GM21717 (cell line): ENCODE measurements at regions not wholly inside any gene's neighbourhood (a gene's known extent, or its start where the extent isn't known, plus 50 kb on each side); places are given as distances from the start of the nearest gene placed in this dataset.
"Not testable (repeated sequence)": the region's sequence is repeated elsewhere in the genome, so short reads cannot be mapped to it uniquely, and the experiment has no call there.

Source experiments
- ATAC-seq: cut with Tn5 transposase; IDR thresholded peaks from one replicate; pipeline ENCODE4 v1.9.1; 2021; ENCODE audit warnings: mild to moderate bottlenecking, moderate library complexity; ENCODE audit not compliant: unreplicated experiment

GRCh38 chr2:125324273-125324672 lies 1299.2 kb downstream of the CNTNAP5 start:
- ATAC-seq = no peak

GRCh38 chr2:125330133-125330532 lies 1305.0 kb downstream of the CNTNAP5 start:
- ATAC-seq = peak; percentile 93

- ATAC-seq = no peak
Observed at GRCh38 chr2:125341353-125341752, 1314.6 kb upstream of the GYPC start.

DNA sequence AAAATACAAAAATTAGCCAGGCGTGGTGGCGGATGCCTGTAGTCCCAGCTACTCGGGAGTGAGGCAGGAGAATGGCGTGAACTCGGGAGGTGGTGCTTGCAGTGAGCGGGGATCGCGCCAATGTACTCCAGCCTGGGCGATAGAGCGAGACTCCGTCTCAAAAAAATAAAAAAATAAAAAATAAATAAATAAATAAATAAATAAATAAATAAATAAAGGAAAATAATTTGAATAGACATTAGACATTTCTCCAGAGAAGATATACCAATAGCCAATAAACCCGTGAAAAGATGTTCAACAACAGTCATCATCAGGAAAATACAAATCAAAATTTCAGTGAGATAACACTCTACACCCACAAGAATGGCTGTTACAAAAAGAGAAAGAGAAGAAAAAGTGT lies 1302.4 kb upstream of the GYPC start:
- ATAC-seq = not testable (repeated sequence)

GRCh38 chr2:125364192-125364983 lies 1291.6 kb upstream of the GYPC start:
- ATAC-seq = no peak

- no peak for ATAC-seq
Observed at GRCh38 chr2:125364984-125365265, 1291.0 kb upstream of the GYPC start.

- no peak for ATAC-seq
Observed at GRCh38 chr2:125371867-125372266, 1284.1 kb upstream of the GYPC start.

DNA sequence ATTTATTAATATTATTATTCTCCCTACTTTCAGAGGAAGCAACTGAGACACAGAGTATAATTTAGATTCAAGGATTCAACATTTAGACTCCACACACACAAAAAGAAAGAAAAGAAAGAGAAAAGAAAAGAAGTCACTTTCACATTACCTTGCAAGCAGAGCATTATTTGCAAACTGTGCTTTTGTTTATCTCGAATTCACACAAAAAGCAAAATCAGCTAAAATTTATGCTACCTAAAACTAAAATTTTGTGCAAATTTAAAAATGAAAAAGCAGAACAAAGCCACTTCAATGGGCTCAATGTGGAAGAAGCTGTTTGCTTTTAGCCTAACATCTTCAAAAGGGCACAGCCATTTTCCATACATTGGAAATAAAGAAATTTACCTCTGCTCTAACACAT lies 1282.7 kb upstream of the GYPC start:
- ATAC-seq = no peak

GRCh38 chr2:125386074-125386473 lies 1269.9 kb upstream of the GYPC start:
- ATAC-seq = no peak

GRCh38 chr2:125397535-125398251 lies 1258.3 kb upstream of the GYPC start:
- ATAC-seq = peak; percentile 93

DNA sequence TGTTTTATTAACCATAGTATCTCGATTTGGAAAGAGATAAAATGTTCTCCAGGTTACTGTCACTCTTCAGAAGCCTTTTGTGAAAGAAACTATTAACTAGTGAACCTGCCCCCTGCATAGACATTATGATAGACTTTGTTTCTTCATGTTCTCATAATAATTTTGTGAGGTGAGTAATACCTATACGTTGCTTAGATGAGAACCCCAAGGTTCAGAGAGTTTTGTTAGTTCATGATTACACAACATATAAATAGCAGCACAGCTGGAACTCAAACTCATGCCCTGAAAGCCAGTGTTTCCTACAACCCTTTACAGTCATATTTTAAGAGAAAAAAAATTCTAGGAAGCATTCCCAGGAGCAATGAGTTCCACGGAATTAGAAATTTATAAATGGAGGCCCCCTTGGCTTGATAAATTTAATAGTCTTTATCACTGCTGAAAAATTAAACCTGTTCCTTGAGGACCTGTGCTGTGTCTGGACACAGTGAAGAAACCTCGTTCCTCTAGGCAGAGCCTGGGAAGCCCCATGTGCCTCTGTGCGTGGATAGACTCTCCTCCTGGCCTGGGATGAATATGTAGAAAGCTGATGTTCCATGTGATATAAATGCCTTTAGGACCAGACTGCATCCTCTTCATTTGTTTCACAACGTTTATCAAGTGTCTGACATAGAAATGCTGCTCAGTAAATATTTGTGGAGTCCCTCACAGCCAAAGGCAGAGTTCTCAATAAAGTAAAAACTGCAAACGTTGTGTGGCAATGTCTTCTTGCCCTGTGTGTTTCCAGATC lies 1257.0 kb upstream of the GYPC start:
- peak; percentile 40 for ATAC-seq

GRCh38 chr2:125405816-125406215 lies 1250.1 kb upstream of the GYPC start:
- ATAC-seq = no peak

GRCh38 chr2:125408874-125409538 lies 1247.0 kb upstream of the GYPC start:
- no peak for ATAC-seq

DNA sequence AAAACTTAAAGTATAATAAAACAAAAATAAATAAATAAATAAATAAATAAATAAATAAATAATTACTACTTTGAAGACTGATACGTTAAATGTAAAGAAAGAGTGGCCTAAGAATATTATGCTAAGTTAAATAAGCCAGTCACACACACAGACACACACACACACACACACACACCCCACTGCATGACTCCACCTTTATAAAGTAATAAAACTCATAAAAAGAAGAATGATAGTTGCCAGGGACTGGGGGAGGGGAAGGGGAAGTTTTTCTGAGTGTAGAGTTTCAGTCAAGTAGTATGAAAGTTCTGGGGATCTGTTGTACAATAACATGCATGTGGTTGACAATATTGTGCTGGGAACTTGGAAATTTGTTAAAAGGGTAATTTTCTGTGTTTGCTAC lies 1237.5 kb upstream of the GYPC start:
- ATAC-seq = no peak

- not testable (repeated sequence) for ATAC-seq
Observed at GRCh38 chr2:125422198-125422770, 1233.7 kb upstream of the GYPC start.

DNA sequence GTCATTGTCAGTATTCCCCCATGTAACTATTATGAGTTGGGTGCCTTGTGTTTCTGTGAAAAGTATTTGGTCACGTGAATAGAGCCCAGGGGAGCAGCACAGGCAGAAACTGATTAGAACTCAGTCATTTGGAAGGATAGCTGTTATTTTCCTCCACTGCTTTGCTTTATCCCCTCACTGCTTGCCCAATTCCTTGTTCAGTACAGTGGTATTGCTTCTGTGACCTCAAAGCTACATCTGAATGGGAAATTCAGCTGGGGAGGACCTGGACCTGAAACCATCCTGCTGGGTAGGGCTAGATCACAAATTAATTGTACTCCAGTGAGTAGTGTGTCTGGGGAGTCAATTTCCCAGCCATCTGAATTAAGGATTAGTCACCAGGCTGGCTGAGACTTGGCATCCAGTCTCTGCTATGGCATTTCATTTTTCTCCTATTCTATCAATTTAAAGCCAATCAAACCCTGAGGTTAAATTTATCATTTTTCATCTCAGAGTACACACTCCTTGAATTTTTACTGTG lies 1231.6 kb upstream of the GYPC start:
- no peak for ATAC-seq

DNA sequence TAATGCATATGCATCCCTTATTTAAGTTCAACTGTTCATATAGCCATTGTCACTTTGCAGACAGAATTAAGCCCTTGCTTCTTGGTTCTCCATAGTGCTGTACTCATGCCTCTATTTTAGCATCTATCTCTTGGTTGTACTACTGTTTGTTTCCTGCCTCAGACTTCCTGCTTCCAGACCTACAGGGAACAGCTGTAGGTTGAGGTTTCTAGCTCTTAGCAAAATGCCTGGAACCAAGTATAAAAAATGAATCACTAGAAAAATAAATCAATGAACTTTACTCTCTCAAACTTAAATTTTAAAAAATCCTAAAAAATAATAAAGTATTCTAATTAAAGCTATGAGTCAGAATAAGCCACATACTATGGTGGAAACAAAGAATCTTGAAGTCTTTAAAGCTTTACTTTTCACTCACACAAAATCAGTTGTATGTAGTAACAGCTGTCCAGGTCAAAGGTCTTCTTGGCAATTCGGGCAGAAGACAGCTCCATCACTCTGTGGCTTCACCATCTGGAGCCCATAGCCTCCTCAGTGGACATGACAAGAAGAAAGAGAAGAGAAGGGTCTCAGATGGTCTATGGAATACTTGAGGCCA lies 1228.1 kb upstream of the GYPC start:
- no peak for ATAC-seq

DNA sequence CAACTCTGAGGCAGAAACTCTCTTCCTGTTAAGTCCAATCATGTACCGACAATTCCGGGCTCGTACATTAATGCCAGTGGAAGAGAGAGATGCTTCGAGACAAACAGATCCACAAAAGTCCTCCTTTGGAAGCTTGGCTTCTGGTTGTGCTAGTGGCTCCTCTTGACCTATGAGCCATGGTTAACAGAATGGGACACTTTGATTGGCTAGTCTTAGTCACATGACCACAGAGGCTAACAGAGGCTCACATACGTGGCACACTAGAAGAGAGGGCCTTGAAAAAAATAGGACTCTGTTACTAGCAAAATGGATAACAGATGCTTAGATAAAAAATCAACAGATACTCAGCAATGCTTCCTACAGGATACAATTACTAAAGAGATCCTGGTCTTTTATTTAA lies 1211.9 kb upstream of the GYPC start:
- no peak for ATAC-seq

DNA sequence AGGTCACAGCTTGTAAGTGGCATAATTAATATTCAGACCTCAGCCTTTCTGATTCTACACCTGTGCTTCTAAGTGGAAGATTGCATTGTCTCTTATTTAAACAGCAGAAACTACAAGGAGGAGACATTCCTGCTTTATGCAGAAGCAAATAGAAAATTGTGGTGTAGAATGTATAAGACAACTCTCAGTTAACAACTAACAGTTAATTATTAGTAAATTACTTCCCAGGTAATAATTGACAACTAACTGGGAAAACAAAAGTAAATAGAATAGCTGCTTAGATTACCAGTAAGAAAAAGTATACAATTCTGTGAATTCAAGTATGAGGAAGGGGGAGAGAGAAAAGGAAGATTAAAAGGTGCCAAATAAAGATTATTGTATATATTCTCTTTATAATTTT lies 1210.5 kb upstream of the GYPC start:
- ATAC-seq = no peak

DNA sequence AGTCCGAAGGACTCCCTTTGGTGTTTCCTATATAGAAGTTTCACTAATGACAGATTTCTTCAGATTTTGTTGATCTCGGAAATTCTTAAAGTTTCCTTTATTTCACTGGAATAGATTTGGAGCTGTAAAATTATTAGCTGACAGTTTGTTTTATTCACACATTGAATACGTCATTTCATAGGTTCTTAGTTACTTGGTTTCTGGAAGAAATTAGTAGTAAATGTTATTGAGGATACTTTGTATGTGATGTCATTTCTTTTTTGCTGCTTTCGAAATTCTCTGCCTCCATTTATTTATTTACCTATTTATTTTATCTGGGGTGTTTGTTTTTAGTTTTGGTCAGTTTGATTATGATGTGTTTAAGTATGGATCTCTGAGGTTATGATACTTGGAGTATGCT lies 1205.9 kb upstream of the GYPC start:
- no peak for ATAC-seq
